ENCODE measurements at regions not wholly inside any gene's neighbourhood (a gene's known extent, or its start where the extent isn't known, plus 50 kb on each side); places are given as distances from the start of the nearest gene placed in this dataset.
"Not testable (repeated sequence)": the region's sequence is repeated elsewhere in the genome, so short reads cannot be mapped to it uniquely, and the experiment has no call there.

- no peak for DNase-seq
Observed at GRCh38 chr4:13903061-13903460, 275.5 kb upstream of the BOD1L1 start.

- no peak for DNase-seq
Observed at GRCh38 chr4:13903901-13904300, 276.4 kb upstream of the BOD1L1 start.

- DNase-seq: no peak
Observed at GRCh38 chr4:13905543-13905942, 278.0 kb upstream of the BOD1L1 start.

GRCh38 chr4:13906727-13907126, 279.2 kb upstream of the BOD1L1 start:
- no peak for DNase-seq

GRCh38 chr4:13907255-13907751, 279.8 kb upstream of the BOD1L1 start:
- no peak for DNase-seq

- DNase-seq: no peak
Observed at GRCh38 chr4:13908455-13908854, 280.9 kb upstream of the BOD1L1 start.

GRCh38 chr4:13910556-13910955, 283.0 kb upstream of the BOD1L1 start:
- DNase-seq: no peak

- DNase-seq: no peak
Observed at GRCh38 chr4:13911256-13911655, 283.7 kb upstream of the BOD1L1 start.

GRCh38 chr4:13912436-13912925, 285.0 kb upstream of the BOD1L1 start:
- no peak for DNase-seq

GRCh38 chr4:13912966-13913365, 285.4 kb upstream of the BOD1L1 start:
- DNase-seq: no peak

- DNase-seq: no peak
Observed at GRCh38 chr4:13917015-13917414, 289.5 kb upstream of the BOD1L1 start.

GRCh38 chr4:13918110-13918509, 290.6 kb upstream of the BOD1L1 start:
- DNase-seq: no peak

GRCh38 chr4:13918991-13919441, 291.5 kb upstream of the BOD1L1 start:
- no peak for DNase-seq

- DNase-seq: no peak
Observed at GRCh38 chr4:13920111-13920875, 292.8 kb upstream of the BOD1L1 start.

- no peak for DNase-seq
Observed at GRCh38 chr4:13920901-13921300, 293.4 kb upstream of the BOD1L1 start.

- no peak for DNase-seq
Observed at GRCh38 chr4:13921805-13922204, 294.3 kb upstream of the BOD1L1 start.

- no peak for DNase-seq
Observed at GRCh38 chr4:13922459-13922858, 294.9 kb upstream of the BOD1L1 start.

GRCh38 chr4:13922873-13923645, 295.5 kb upstream of the BOD1L1 start:
- DNase-seq: no peak

GRCh38 chr4:13924900-13925299, 297.4 kb upstream of the BOD1L1 start:
- not testable (repeated sequence) for DNase-seq

GRCh38 chr4:13928214-13928613, 300.7 kb upstream of the BOD1L1 start:
- DNase-seq: no peak

GRCh38 chr4:13930155-13930554, 302.6 kb upstream of the BOD1L1 start:
- DNase-seq: no peak

GRCh38 chr4:13933191-13933590, 305.7 kb upstream of the BOD1L1 start:
- no peak for DNase-seq

GRCh38 chr4:13938299-13938698, 310.8 kb upstream of the BOD1L1 start:
- DNase-seq: no peak

GRCh38 chr4:13940921-13941320, 313.4 kb upstream of the BOD1L1 start:
- no peak for DNase-seq
